Osteocyte (in vitro differentiated cells): ENCODE measurements at regions not wholly inside any gene's neighbourhood (a gene's known extent, or its start where the extent isn't known, plus 50 kb on each side); places are given as distances from the start of the nearest gene placed in this dataset.

Experiments
- DNase-seq: peaks from one replicate; pipeline ENCODE4 v3.0.0; 2021; ENCODE audit warnings: mixed read lengths; ENCODE audit not compliant: unreplicated experiment; ENCODE audit errors: extremely low spot score
- H3K27ac Mint-ChIP-seq: one replicate; pipeline ENCODE4 v1.8.0; 2021; ENCODE audit warnings: mild to moderate bottlenecking, mixed read lengths; ENCODE audit not compliant: unreplicated experiment
- H3K27me3 Mint-ChIP-seq: one replicate; pipeline ENCODE4 v1.8.0; 2021; ENCODE audit warnings: mixed read lengths; ENCODE audit not compliant: unreplicated experiment
- H3K36me3 Mint-ChIP-seq: one replicate; pipeline ENCODE4 v1.8.0; 2021; ENCODE audit warnings: mixed read lengths; ENCODE audit not compliant: unreplicated experiment
- H3K4me1 Mint-ChIP-seq: one replicate; pipeline ENCODE4 v1.8.0; 2021; ENCODE audit warnings: mixed read lengths; ENCODE audit not compliant: unreplicated experiment
- H3K4me3 Mint-ChIP-seq: one replicate; pipeline ENCODE4 v1.8.0; 2021; ENCODE audit warnings: mild to moderate bottlenecking, moderate library complexity, mixed read lengths; ENCODE audit not compliant: unreplicated experiment
- H3K9me3 Mint-ChIP-seq: one replicate; pipeline ENCODE4 v1.8.0; 2021; ENCODE audit warnings: mixed read lengths; ENCODE audit not compliant: unreplicated experiment
- TF ChIP-seq, protein P1 (sequence below): fragments of 200-600 bp; sonication (generic); IDR thresholded peaks from 2 replicates; pipeline ENCODE4 v1.5.0; 2021; ENCODE audit warnings: antibody characterized with exemption, mild to moderate bottlenecking, moderate library complexity

DNA sequence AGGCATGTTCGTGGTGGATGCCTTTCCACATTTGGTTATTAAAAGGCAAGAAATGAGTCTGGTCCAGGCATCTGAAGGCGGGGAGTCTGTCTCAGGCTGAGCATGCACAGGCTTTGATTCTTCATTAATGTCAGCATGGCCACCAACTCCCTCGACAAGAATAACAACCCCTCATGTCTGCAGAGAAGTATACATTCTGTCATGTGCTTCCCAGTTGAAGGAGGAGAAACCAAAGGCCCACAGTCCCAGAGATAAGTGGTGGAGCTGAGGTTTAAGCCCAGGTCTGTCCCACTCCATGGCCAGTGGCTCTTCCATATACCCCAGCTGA lies 61.6 kb upstream of the LAPTM5 start:
- Mint-ChIP-seq H3K4me1 (peaks cover 54% of the 10 kb centered on the region), H3K27me3 (peaks cover 5% of the 10 kb centered on the region), H3K27ac (no peak overlapping the region)

DNA sequence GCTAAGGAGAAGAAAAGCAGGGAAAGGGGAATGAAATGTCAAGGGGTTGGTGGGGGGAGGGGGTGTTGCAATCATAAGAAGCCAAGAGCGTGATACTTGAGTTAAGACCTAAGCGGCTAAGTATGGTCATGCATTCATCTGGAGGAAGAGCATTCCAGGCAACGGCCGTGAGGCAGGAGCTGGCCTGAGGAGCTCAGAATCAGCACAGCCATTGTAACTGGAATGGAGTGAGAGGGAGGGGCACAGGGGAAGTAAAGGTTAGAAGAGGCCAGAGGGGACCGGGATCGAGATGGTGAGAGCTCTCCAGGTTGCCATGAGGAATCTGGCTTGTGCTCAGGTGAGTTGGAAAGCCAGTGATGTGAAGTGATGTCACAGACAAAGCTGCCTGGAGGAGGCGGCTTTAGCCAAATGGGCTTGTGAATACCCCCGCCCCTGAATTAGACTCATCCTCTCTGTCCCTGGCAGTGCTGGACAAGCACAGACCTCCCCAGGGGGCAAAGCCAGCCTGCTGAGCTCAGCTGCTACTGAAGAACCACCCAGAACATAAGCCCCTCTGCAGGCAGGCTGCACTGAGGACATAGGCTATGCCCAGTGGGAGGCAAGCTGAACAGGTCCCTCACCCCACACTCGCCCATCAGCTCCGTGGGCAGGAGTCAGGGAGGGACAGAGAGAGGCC lies 61.1 kb upstream of the LAPTM5 start:
- Mint-ChIP-seq H3K4me3 (no peak overlapping the region), H3K9me3 (no peaks in the 10 kb centered on the region), H3K27ac (no peak overlapping the region), H3K27me3 (peaks cover 5% of the 10 kb centered on the region), H3K4me1 (peaks cover 50% of the 10 kb centered on the region), H3K36me3 (no peaks in the 10 kb centered on the region)
- TF ChIP-seq, protein P1, sequence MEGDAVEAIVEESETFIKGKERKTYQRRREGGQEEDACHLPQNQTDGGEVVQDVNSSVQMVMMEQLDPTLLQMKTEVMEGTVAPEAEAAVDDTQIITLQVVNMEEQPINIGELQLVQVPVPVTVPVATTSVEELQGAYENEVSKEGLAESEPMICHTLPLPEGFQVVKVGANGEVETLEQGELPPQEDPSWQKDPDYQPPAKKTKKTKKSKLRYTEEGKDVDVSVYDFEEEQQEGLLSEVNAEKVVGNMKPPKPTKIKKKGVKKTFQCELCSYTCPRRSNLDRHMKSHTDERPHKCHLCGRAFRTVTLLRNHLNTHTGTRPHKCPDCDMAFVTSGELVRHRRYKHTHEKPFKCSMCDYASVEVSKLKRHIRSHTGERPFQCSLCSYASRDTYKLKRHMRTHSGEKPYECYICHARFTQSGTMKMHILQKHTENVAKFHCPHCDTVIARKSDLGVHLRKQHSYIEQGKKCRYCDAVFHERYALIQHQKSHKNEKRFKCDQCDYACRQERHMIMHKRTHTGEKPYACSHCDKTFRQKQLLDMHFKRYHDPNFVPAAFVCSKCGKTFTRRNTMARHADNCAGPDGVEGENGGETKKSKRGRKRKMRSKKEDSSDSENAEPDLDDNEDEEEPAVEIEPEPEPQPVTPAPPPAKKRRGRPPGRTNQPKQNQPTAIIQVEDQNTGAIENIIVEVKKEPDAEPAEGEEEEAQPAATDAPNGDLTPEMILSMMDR = no peak
- no peak for DNase-seq

More for the DNA sequence above, 61.6 kb upstream of the LAPTM5 start:
- H3K36me3 Mint-ChIP-seq = no peaks in the 10 kb centered on the region
- TF ChIP-seq, protein P1 = no peak
- no peaks in the 10 kb centered on the region for H3K9me3 Mint-ChIP-seq
- DNase-seq = no peak
- no peak overlapping the region for H3K4me3 Mint-ChIP-seq

DNA sequence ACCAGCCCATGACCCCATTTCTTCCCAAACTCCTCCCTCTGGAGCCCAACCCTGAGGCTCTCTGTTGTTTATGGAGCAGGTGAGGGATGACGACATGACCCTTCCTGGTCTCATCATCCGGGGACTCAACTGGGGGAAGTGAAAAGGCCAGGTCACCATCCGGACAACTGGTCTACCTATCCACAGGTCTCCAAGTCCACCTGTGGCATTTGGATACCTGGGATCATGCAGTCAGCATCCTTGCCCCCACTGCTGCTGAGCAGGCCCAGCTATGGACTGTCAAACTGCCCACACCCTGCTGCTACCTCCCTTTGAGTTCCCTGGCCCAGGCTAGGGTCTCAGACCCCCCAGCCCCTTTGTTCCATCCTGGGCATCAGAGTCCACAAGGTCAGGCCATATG lies 60.0 kb upstream of the LAPTM5 start:
- H3K4me3 Mint-ChIP-seq = no peak overlapping the region
- DNase-seq = no peak
- H3K36me3 Mint-ChIP-seq = no peaks in the 10 kb centered on the region
- H3K4me1 Mint-ChIP-seq = peaks cover 41% of the 10 kb centered on the region
- TF ChIP-seq, protein P1 = no peak
- no peak overlapping the region for H3K27ac Mint-ChIP-seq
- no peaks in the 10 kb centered on the region for H3K9me3 Mint-ChIP-seq
- H3K27me3 Mint-ChIP-seq = peaks cover 8% of the 10 kb centered on the region

DNA sequence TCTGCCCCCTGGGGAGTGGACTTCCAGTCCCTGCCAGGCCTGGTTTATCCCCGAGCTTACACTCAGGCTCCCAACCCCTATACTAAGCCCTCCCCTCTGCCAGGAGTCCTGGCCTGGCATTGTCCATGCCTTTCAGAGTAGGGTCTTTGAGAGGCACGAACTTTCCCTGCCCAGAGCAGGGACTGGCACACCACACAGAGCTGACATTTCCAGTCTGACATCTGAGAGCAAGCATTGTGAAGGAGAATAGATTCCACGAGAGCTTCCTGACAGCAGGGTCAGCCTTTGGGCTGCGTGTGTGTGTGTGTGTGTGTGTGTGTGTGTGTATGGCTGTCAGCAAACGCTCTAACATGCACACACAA lies 59.5 kb upstream of the LAPTM5 start:
- Mint-ChIP-seq H3K36me3 (no peaks in the 10 kb centered on the region), H3K4me3 (no peak overlapping the region), H3K9me3 (no peaks in the 10 kb centered on the region), H3K27me3 (peaks cover 8% of the 10 kb centered on the region), H3K27ac (peak overlapping the region; percentile 65), H3K4me1 (peaks cover 40% of the 10 kb centered on the region)
- TF ChIP-seq, protein P1 = no peak
- DNase-seq = no peak

DNA sequence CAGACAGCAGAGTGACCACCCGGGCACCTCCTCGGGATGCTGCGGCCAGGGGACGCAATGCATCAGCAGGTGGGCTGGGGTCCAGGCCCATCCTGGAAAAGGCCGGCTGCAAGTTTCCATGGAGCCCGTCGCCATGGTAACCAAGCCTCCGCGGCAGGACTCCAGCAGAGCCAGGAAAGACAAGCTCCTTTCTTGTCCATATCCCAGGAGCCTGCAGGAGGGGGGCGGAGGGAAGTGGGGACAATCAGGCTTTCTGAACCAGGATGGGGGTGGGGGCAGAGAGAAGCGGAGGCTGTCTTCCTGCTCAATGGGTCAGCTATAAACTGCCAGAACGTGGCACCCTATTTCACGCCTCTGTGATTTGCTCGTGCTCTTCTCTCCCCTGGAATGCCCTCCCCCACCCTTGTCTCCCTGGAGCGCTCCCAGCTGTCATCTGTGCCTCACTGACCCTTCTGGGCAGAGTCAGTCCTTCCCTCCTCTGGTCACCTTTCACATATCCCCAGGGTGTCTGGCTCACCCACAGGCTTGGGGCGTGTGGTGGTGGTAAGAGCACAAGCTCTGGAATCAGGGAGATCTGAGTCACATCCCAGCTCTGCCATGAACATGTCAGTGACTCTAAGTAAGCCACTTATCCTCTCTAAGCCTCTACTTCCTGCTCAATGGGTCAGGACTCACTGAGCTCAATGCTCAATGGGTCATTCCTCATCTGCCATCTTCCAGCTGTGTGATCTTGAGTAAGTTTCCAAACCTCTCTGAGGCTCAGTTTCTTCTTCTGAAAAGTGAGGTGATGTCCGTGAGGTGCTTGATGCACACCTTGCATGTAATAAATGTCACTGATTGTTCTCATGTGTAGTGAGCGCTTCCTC lies 58.9 kb upstream of the LAPTM5 start:
- no peak for DNase-seq
- Mint-ChIP-seq H3K27me3 (peaks cover 8% of the 10 kb centered on the region), H3K27ac (peak overlapping the region; percentile 65), H3K4me1 (peaks cover 35% of the 10 kb centered on the region), H3K36me3 (no peaks in the 10 kb centered on the region), H3K9me3 (no peaks in the 10 kb centered on the region), H3K4me3 (peak overlapping the region; percentile 14)
- TF ChIP-seq, protein P1 = no peak
